Heart left ventricle (tissue), 16 donors: ENCODE measurements at regions not wholly inside any gene's neighbourhood (a gene's known extent, or its start where the extent isn't known, plus 50 kb on each side); places are given as distances from the start of the nearest gene placed in this dataset.

Source experiments
- ATAC-seq, 4 donors: fragments of 200-7000 bp; cut with Tn5 transposase; one replicate each; pipeline ENCODE4 v1.9.1; 2020 to 2022; ENCODE audit warnings: moderate library complexity in 4 of 4, mild to moderate bottlenecking in 3 of 4, moderate number of reproducible peaks in 1 of 4
- DNase-seq, 5 donors: peaks; one replicate each; pipeline ENCODE4 v3.0.0-alpha.2; 2020
- H3K27ac ChIP-seq, 12 donors: fragments of 200-600 bp; sonication (generic) in 4 of 12; one replicate each; pipeline versions ENCODE4 v1.5.0 to v1.8.0; 2016 to 2022; ENCODE audit warnings: mild to moderate bottlenecking in 2 of 12
- H3K27me3 ChIP-seq, 9 donors: fragments of 200-600 bp; sonication (generic) in 2 of 9; one replicate each; pipeline versions ENCODE4 v1.5.1 to v1.8.0; 2016 to 2022; ENCODE audit warnings: mild to moderate bottlenecking in 3 of 9
- H3K36me3 ChIP-seq, 9 donors: fragments of 200-600 bp; sonication (generic) in 2 of 9; one replicate each; pipeline versions ENCODE4 v1.5.0 to v1.8.0; 2018 to 2022; ENCODE audit warnings: mild to moderate bottlenecking in 2 of 9
- H3K4me1 ChIP-seq, 12 donors: fragments of 200-600 bp; sonication (generic) in 4 of 12; one replicate each; pipeline versions ENCODE4 v1.5.0 to v1.8.0; 2016 to 2022; ENCODE audit warnings: mild to moderate bottlenecking in 3 of 12
- H3K4me3 ChIP-seq, 12 donors: fragments of 200-600 bp; sonication (generic) in 4 of 12; one replicate each; pipeline versions ENCODE4 v1.5.0 to v1.8.0; 2017 to 2022; ENCODE audit warnings: mild to moderate bottlenecking in 9 of 12, moderate library complexity in 4 of 12
- H3K9me3 ChIP-seq, 12 donors: fragments of 200-600 bp; sonication (generic) in 4 of 12; one replicate each; pipeline versions ENCODE4 v1.5.0 to v1.8.0; 2016 to 2022; ENCODE audit warnings: mild to moderate bottlenecking in 1 of 12
- POLR2A ChIP-seq, 2 donors: fragments of 450-650 bp; IDR thresholded peaks; one replicate each; pipeline ENCODE4 v1.6.1; 2017; ENCODE audit warnings: antibody characterized with exemption in 2 of 2, mild to moderate bottlenecking in 2 of 2, moderate library complexity in 2 of 2
- WGBS, 4 donors: extraction: QIAGEN DNeasy Blood & Tissue Kit in 2 of 4; methylation state at CpG; one replicate each; pipeline versions ENCODE4 v1.1.5 to v1.1.7; 2013 to 2018; 5-methylcytosine and 5-hydroxymethylcytosine counted together
- intact Hi-C, 10 donors: fragments of 100-400 bp; cut with DNase I; formaldehyde crosslinking; loops; one replicate each; pipeline versions ENCODE4 v1.11.1 to v1.14.2; 2022
- TF ChIP-seq, protein P1 (sequence below), 12 donors: fragments of 200-600 bp; sonication (generic) in 4 of 12; IDR thresholded peaks; one replicate each; pipeline versions ENCODE4 v1.5.0 to v1.8.0; 2018 to 2022; ENCODE audit warnings: antibody characterized with exemption in 12 of 12, mild to moderate bottlenecking in 5 of 12
- donor health status: ischemic (EF 13 %, LVEDD 7.1; RV severe dilation, severe dysfunction).
- donor health status: healthy with polysubstance abuse.
- donor health status: DM: no; HTN: yes; CAD: no.
- donor health status: DM: no; HTN: no; CAD: no.
- donor health status: ischemic (EF 25% LVEDD 6.9; RV normal size, moderate dysfunction).
- donor health status: ischemic (EF 25% LVEDD 5.7; RV mildly dilated, moderate dysfunction).
- donor health status: healthy.
- donor health status: DM: yes; HTN: yes; CAD: no.
- donor health status: ischemic (EF 35%, LVEDD 5.7; RV mildly dilated, moderate dysfunction).
- donor health status: nonischemic (EF 11% LVEDD 7.7; RV severe dilation, severe dysfunction).
- donor health status: DM: yes; HTN: yes; CAD: no.
- donor health status: PGD.
- donor health status: ischemic (EF 29% LVEDD 5.4; RV normal size, mild dysfunction).
- donor health status: nonischemic (EF 23%, LVEDD 6.1; RV moderate dilation, normal function).

DNA sequence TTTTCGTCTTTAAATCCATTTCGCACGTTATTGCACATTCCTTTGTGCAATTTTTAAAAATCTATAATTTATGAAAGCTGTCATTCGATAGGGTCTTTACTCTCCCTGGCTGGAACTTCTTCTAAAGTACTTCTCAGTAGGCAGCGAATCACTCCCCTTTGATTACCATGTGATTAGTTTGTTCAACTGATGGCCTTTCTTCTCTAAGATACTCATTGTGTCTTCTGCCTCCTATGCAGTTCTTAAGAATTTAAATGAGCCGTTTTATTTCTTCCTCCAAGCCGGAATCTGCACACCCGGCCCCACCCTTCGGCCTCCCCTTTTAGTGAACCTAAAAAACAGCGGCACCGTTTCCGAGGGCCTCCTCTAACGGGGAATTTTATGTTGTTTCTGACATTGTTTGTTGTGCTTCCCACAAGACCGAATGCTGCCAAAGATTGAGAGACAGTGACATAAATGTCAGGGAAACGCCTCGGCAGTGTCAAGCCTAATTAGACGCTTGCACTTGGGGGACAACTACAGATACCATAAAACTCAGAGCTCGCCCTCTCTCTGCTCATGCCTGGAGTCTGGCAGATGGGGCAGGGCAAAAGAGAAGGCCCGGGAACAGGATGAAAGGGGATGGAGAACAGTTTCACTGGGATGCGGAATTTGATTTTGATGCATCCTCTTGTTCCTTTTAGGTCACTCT lies 255.3 kb downstream of the BCL11A start:
- DNase-seq = no peak
- Histone ChIP-seq H3K27ac (no peak overlapping the region), H3K27me3 (no peaks in the 10 kb centered on the region), H3K9me3 (peaks cover 0 to 2% (median 0%) of the 10 kb centered on the region in 12 donors), H3K4me1 (no peaks in the 10 kb centered on the region), H3K4me3 (no peak overlapping the region), H3K36me3 (no peaks in the 10 kb centered on the region)
- WGBS, 4 donors = 82 to 89% (median 86%) methylated on average over 20 of the region's 20 CpGs
- intact Hi-C loops = no loop called here
- no peak for ATAC-seq
- TF ChIP-seq, protein P1, sequence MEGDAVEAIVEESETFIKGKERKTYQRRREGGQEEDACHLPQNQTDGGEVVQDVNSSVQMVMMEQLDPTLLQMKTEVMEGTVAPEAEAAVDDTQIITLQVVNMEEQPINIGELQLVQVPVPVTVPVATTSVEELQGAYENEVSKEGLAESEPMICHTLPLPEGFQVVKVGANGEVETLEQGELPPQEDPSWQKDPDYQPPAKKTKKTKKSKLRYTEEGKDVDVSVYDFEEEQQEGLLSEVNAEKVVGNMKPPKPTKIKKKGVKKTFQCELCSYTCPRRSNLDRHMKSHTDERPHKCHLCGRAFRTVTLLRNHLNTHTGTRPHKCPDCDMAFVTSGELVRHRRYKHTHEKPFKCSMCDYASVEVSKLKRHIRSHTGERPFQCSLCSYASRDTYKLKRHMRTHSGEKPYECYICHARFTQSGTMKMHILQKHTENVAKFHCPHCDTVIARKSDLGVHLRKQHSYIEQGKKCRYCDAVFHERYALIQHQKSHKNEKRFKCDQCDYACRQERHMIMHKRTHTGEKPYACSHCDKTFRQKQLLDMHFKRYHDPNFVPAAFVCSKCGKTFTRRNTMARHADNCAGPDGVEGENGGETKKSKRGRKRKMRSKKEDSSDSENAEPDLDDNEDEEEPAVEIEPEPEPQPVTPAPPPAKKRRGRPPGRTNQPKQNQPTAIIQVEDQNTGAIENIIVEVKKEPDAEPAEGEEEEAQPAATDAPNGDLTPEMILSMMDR (IDR thresholded peaks at IDR 0.05) = no peak
- TF ChIP-seq POLR2A (IDR thresholded peaks at IDR 0.05) = no peak

DNA sequence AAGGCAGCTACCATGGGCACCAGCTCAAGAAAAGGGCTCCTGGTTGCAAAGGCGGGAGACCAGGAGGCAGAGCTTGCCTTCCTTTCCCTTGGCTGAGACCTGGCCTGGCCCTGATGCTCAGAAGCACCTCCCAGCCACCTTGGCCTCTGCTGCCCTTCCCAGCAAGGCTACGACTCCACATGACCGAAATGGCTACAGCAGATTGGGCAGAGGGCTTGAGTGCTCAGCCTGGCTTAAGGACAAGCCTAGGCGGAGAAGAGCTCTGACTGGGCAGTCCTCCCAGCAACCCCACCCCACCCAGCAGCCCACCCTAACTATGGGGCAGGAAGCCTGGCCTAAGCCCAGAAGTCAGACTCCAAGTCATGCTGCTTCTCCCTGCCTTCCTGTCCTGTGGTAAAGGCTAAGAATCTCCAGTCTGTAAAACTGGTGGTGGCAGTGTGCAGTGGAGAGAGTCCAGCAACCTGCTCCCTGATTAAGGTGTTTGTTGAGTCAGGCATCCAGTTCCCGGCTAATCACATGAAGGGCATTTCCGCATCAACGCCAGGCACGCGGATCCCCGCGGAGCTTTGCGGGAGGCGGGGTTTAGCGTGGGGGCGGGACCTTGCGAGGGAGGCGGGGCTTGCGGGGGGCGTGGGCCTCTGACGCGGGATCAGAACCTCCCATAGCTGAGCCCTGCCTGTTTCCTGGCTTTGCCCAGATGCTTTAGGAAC lies 256.0 kb downstream of the BCL11A start:
- ATAC-seq = no peak
- H3K27ac ChIP-seq = no peak overlapping the region
- peaks cover 0 to 7% (median 0%) of the 10 kb centered on the region in 12 donors for H3K9me3 ChIP-seq
- H3K4me3 ChIP-seq = no peak overlapping the region
- TF ChIP-seq, protein P1 (IDR thresholded peaks at IDR 0.05) = no peak
- TF ChIP-seq POLR2A (IDR thresholded peaks at IDR 0.05) = no peak
- no peaks in the 10 kb centered on the region for H3K4me1 ChIP-seq
- 40 to 65% (median 43%) methylated on average over 20 to 21 of the region's 21 CpGs for WGBS, 4 donors
- no peaks in the 10 kb centered on the region for H3K27me3 ChIP-seq
- no peak for DNase-seq
- no peaks in the 10 kb centered on the region for H3K36me3 ChIP-seq
- intact Hi-C loops = no loop called here

DNA sequence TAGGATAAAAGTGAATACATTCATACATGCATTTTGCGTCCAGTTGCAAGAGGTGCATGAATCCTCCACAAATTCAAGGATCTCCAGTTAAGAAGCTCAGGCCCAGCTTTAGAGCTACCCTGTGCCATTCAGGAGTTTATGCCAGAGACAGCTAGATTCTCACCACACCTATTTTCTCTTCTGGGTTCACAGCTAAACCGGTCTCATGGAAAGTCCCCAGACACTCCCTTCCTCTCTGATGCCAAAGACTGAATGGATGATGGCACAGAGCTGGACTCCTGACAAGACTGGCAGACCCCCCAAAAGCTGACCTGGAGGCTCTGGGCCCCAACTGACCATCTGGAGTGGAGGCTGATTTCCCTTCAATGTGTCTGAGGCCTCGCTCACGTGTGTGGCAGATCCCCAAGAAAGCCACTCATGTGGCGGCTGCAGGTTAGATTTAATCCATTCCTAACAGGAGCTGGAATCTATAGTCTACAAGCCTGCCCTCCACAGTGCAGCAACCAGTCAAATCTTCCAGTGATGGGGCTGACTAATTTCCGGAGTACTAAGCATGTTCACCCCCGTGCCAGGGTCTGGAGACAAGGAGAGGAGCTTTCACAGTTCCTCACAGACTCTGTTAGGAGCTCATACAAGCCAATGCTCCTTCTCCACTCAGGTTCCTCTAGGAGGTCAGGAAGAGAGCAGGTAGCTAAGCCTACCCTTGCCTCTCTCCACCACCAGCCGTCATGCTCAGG lies 257.1 kb downstream of the BCL11A start:
- Histone ChIP-seq H3K36me3 (no peaks in the 10 kb centered on the region), H3K27ac (no peak overlapping the region), H3K9me3 (peaks cover 0 to 7% (median 0%) of the 10 kb centered on the region in 12 donors), H3K27me3 (no peaks in the 10 kb centered on the region), H3K4me3 (no peak overlapping the region), H3K4me1 (no peaks in the 10 kb centered on the region)
- ATAC-seq (no peak), DNase-seq (no peak)
- WGBS, 4 donors = 91 to 95% (median 91%) methylated on average over 7 to 8 of the region's 8 CpGs
- TF ChIP-seq, protein P1 (IDR thresholded peaks at IDR 0.05) = no peak
- no peak for TF ChIP-seq POLR2A (IDR thresholded peaks at IDR 0.05)
- intact Hi-C loops = no loop called here

DNA sequence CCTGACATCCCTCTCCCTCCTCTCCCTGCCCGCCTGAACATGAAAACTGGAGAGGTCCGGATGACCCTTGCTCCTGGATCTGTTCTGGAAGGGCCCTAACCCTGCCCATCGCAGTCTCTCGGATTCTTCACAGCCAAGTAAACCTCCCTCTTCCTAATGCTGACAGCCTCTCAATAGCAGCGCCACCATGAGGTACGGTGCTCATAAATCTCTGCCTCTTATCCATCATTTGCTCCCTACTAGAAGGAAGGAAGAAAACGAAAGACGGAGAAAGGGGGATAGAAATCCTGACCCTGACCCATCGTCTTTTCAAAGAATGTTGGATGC lies 257.9 kb downstream of the BCL11A start:
- no peak for TF ChIP-seq POLR2A (IDR thresholded peaks at IDR 0.05)
- TF ChIP-seq, protein P1 (IDR thresholded peaks at IDR 0.05) = no peak

More for the DNA sequence above, 257.9 kb downstream of the BCL11A start:
- no peak overlapping the region for H3K27ac ChIP-seq
- 75 to 89% (median 84%) methylated on average over 9 of the region's 9 CpGs for WGBS, 4 donors
- DNase-seq (no peak), ATAC-seq (no peak)
- H3K27me3 ChIP-seq = no peaks in the 10 kb centered on the region
- intact Hi-C loops = no loop called here
- no peaks in the 10 kb centered on the region for H3K4me1 ChIP-seq
- H3K36me3 ChIP-seq = no peaks in the 10 kb centered on the region
- H3K4me3 ChIP-seq = no peak overlapping the region
- peaks cover 0 to 7% (median 0%) of the 10 kb centered on the region in 12 donors for H3K9me3 ChIP-seq
